ENCODE measurements at regions not wholly inside any gene's neighbourhood (a gene's known extent, or its start where the extent isn't known, plus 50 kb on each side); places are given as distances from the start of the nearest gene placed in this dataset.

- TF ChIP-seq, protein P1, sequence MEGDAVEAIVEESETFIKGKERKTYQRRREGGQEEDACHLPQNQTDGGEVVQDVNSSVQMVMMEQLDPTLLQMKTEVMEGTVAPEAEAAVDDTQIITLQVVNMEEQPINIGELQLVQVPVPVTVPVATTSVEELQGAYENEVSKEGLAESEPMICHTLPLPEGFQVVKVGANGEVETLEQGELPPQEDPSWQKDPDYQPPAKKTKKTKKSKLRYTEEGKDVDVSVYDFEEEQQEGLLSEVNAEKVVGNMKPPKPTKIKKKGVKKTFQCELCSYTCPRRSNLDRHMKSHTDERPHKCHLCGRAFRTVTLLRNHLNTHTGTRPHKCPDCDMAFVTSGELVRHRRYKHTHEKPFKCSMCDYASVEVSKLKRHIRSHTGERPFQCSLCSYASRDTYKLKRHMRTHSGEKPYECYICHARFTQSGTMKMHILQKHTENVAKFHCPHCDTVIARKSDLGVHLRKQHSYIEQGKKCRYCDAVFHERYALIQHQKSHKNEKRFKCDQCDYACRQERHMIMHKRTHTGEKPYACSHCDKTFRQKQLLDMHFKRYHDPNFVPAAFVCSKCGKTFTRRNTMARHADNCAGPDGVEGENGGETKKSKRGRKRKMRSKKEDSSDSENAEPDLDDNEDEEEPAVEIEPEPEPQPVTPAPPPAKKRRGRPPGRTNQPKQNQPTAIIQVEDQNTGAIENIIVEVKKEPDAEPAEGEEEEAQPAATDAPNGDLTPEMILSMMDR (IDR thresholded peaks at IDR 0.05) = no peak
- TF ChIP-seq POLR2AphosphoS5 (IDR thresholded peaks at IDR 0.05) (no peak), POLR2A (IDR thresholded peaks at IDR 0.05) (no peak)
Observed at GRCh38 chr4:138941037-138941436, 74.5 kb upstream of the NOCT start.
